Fibroblast of skin of abdomen (primary cell): ENCODE measurements at regions not wholly inside any gene's neighbourhood (a gene's known extent, or its start where the extent isn't known, plus 50 kb on each side); places are given as distances from the start of the nearest gene placed in this dataset.

Experiments used
- DNase-seq: peaks from one replicate; pipeline ENCODE4 v3.0.0-alpha.2; 2013

DNA sequence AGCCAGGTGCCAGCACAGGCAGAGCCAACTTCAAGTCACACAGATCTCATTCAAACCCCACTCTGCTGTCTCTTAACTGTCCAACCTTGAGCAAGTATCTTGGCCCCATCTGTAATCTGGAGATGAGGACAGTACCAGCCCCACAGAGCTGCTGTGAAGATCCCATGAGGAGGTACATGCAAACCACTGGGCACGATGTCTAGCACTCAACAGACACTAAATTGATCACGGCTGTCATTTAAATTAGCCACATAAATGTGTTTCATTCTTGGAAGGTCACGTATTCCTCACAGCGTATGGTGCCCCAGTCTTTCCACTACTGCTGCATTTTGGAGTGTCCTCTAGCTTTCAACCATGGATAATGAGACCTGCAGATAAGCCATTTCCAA is 167.6 kb upstream of the ID2 start:
- no peak for DNase-seq

DNA sequence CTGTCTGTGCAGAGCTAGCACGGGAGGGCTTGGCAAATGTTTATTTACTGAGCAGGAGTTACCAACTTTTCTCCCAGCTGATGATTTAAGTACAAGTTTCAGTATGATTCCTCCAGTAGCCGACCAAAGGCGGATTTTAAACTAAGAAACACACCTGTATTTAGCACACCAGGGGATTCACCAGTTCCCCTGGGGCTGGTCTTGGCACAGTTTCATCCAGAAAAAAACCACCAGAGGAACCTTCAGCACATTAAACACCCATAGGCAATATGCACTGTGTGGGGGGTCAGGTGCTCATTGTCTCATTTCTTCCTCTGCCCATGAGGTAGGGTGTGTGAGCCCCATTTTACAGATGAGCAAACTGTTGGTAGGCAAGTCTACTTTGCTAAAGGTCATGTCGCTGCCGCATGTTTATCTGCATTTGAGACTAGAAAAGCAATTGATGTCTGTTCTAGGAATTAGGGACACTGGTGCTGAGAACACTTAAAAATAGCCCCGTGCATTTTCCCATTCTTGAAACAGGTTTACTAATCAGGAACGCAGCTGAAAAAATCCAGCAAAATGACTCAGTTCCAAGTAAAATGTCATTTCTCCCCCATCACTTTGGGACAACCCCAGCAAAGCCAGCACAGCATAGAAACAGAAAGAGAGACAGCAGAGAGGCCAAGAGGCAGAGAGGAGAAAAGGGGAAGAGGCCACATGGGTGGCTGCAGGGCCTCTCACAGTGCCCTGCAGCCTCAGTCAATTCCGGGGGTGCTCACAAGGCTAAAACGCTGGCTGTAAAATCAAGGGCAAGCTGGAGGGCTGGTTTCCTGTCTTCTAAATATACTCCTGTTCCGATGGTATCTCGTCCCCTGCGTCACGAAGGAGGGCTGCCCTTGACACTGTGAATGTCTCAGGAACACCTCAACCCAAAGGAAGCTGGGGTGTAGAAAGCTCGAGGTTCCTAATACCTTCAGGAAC is 166.8 kb upstream of the ID2 start:
- no peak for DNase-seq

DNA sequence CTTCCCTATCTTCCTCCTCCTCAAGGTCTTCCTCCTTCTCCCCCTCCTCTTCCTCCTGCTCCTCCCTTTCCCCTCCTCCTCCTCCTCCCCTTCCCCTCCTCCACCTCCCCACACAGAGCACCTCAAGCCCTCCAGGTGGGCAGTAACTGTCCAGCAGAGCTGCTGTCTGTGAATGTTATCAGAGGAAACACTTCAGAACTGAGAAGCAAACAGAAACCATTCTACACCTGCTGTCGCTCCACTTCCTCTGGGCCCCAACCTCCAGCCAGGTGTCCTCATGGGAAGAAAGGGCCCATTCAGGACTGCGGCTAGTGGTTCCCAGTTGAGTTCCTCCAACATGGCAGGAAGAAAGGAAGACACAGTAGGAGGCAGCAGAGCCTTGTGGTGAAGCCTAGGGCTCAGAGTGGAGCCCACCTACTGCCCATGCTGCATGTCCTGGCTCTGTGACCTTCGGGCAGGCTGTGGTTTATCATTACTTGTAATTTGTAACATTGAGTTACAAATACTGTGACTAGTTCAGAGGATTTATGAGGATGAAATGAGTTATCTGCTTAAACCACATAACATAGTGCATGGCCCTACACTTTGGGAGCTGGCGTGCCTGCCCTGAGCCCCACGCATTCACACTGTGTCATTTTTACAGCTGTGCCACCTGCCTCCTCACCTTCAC is 165.9 kb upstream of the ID2 start:
- no peak for DNase-seq

DNA sequence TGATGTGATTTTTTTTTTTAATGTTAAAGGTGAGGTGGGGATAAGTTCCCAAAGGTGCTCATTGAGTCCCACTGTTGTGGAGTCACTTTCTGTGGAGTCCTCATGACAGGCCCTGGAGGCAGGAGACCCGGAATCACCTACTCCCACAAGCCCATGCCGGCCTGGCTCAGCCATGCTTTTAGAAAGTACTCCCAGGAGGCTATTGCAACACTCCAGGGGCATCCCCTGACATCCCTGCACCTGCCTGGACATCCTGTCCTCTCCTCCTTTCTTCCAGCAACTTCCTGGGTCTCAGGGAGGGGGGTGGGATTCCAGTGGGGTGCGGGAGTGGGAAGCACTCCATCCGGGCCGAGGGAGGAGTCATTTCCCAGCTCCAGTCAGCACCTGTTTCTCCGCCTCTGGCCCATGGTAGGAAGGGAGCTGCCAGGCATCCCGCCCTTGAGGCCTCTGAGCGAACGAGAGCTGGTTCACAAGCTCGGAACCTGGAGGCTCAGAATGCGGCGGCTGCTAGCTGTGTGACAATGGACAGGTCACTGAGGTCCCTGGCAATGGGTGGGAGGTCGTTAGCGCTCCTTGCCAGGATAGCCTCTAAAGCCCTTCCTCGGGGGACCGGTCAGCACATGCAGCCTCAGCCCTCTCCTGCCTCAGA is 163.9 kb upstream of the ID2 start:
- DNase-seq: no peak

DNA sequence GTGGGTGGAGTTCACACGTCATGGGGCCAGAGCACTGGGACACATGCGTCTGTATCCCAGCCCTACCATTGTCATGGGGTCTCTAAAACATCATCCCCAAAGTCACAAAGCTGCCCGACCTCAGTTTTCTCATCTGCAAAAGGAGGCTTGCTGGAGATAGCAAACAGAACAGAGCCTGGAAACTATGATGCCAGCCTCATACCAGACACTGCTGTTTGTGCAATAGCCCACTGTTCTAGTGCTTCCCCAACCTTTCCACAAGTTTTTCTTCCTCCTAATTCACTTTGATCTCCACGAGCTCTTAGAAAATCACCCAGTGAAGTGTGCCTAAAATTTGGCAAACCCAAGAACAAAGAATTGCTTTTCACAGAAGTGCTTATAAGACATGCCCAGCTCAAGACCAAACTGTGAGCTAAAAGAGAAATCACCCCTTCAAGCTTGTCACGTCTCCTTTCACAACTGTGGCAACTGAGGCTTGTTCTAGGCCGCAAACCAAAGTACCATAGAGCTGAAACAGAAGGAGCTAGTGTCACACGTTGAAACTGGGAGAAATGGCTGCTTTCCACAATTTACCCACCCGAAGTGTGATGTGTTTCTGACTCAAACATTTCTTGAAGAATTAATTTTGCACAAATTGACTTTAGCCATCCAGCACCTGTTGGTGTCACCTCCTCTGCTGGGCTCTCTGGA is 162.7 kb upstream of the ID2 start:
- no peak for DNase-seq

DNA sequence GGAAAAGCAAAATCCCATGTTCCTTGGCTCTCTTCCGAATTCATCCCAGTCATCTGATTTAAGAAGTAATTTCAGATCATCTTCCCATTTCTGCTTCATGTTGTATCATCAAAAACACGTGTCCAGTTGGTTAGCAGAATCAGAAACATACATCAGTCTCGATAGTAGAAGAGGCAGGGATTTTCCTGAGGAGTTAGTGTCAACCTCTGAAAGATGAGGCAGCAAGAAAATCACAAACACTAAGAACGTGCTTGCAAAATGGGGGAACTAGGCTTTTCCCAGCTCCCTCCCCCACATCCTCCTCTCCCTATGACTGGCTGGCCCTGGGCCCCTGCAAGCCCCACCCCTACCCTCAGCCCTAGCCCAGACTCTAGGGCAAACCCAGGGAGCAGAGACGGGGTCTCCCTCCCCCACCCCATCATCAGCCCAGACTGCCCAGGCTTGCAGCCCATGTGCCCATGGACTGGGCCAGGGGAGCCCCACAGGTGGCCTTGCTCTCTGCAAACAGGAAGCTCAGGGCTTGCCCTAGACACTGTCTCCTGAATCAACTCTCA is 161.0 kb upstream of the ID2 start:
- peak; percentile 22 for DNase-seq

DNA sequence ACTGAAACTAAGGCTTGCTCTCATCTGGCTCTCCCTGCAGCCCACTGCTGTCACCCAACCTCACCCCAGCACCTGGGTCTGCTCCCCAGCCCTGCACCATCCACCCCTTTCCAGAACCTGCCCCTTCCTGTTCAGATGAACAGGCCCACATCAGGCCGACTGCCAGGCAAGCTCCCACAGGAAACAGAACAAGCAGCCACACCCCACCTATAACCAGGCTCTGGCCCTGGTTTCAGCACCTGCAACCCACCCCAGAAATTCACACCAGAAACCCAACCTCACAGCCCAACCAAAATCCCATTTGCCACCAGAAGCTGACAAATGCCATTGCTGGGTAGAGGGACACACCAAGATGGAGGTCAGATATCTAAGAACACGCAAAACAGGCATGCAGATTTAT is 159.2 kb upstream of the ID2 start:
- no peak for DNase-seq

DNA sequence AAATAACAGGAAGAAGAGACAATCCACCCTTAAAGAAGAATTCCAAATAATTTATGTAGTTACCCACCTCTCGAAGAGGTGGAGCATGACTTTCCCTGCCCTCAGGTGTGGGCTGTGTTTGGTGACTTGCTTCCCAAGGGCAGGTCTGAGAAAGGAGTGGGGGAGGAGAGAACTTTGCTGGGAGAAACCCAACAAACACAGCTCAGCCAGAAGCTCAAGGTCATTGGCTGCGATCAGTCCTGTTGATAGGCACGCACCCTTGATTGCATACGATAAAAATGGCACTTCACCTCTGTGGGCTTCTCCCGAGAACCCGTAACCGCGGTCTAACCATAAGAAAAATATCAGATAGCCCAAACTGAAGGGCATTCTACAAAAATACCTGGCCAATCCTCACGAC is 157.5 kb upstream of the ID2 start:
- no peak for DNase-seq

DNA sequence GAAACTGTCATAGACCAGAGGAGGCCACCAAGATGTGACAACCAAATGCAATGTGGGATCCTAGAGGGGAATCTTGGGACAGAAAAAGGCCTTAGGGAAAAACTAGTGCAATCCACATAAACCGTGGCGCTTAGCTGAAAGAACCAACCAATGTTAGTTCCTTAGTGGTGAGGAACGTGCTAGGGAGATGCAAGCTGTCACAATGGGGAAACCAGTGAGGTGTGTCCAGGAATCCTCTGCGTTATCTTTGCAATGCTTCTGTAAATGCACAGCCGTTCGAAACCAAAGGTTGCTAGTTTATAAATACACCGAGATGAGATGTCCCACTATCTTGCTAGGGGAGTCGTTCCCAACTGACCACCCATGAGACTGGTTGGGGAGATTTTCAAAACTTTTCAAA is 157.0 kb upstream of the ID2 start:
- DNase-seq: no peak

DNA sequence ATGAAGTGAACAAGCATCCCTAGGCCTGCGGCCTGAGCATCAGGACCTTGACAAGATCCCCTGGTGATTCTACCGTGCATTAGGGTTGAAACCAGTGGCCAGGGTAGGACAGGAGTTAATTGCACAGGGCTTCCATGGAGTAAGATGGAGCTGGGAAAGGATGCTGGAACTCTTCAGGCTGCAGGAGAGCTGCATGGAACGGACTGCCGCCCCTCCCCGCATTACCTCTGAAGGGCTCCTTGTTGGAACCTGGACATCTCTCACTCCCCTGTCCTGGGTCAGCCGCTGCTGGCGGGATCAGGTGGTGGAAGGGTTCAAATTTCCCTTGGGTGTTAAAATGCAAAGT is 156.6 kb upstream of the ID2 start:
- no peak for DNase-seq

DNA sequence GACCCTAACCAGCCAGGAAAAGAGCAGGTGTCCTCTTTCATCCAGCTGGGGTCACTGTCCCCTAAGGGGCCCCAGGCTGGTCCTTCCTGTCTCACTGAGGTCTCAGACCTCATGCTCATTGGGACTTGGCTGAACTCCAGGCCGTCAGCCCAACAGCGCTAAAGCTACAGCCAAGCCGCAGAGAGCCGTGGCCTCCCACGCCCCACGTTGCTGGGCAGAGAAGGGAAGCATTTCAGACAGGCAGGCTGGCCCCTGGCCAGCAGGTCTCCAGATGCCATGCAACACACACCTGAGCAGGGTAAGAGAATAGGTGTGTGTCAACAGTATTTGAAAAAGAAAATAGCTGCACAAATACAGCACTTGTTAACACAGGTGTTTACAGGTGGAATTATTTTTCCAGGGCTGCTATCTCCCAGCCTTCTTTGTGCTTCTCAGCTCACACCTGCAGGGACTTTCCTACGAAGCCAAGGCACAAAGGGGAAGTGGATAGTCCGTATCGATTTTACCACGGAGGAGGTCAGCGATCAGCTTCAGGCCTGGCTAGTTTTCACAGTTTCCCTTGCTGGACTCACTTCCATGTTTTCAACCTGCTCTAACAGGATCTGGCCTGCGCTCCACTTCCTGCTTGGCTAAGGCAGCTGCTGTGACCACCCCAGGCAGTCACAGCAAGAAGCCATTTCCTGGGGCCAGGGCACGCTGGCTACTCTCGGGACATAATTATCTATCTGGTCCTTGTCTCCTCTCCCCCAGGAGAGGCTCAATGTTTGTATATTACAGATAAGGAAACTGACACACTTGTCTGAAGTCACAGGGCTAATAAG is 156.1 kb upstream of the ID2 start:
- no peak for DNase-seq

DNA sequence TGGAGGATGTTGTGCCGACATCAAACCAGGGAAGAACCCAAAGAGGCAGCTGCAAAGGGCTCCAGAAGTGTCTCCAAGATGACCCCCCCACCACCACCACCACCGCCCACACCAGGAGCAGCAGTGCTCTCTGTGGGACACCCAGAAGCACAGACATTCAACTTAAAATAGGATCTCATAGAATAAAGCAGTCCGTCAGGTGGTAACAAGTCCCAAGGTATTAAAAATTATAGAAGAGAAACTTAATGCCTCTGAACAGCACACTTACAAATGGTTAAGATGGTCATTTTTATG is 155.5 kb upstream of the ID2 start:
- DNase-seq: no peak

DNA sequence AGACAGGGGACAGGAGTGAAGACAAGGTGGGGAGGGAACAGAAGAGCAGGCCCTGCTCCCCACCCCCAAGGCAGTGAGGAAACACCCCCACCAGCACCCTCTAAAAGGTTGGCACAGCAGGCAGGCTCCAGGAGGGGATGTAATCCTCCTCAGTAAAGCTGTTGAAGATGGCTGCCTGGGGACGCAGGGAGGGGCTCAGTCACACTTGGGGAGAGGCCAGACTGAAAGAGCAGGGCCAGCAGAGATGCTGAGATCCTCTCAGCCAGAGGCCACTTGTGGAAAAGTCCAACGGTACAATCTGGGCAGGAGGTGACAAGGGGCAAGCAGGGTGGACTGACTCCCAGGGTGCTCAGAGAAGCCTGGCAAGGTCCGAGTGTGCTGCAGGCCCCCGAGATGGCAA is 154.8 kb upstream of the ID2 start:
- no peak for DNase-seq

DNA sequence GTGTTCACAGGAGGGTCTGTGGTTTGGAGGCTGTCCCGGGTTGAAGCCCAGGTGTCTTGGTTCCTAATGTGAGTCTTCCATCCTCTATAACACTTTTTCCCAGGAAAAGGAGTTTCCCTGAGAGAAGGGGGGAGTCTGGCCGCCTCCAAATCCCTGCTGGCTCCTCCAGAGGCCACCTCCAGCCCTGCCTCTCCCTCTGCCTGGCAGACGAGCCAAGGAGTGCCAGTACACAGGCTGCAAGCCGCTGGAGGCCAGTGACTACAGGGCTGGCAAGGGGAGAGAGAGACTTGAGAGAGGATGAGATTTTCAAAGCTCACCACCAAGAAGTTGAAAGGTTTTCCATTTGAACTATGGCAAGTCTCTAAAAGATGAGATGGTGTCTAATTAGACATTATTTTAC is 154.2 kb upstream of the ID2 start:
- DNase-seq: no peak

DNA sequence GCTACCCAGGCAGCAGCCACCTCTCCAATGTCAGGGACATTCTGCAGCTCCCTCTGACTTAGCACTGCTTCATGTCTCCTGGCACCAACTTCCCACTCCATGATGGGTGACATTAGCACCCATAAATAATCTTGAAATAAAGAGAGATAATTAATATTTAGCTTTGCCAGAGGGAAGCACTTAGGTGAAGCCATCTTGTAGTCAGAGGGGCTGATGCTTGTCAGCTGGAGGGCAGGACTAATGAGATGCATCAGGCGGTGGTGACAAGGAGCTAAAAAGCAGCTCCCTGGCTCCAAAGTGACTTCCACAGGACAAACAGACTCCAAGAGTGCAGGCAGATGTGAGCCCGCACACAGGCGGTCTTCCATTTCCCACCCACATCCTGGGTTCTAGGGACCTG is 153.0 kb upstream of the ID2 start:
- DNase-seq: no peak

DNA sequence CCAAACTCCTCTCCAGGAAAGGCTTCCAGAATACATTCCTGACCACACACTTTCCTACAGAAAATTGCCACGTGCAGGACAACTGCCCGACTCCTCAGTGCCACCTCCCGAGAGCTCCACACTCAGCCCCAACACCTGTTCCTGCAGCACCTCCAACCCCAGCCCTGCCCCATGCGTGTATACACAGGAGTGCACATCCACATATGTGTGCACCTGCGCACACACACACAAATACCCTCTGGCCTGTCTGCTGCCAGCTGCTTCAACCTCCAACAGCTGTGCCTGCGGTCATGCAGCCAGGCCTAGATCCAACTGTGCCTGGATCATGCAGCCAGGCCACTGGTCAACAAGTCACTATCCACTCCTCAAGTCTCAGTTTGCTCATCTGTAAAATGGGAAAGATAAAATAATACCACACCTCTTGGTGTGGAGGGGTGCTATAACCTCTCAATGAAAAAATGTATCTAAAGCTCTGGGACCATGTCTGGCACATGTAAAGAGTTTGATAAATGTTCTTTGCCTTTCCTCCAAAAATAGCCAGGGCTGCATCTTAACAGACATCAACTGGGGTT is 152.1 kb upstream of the ID2 start:
- no peak for DNase-seq

DNA sequence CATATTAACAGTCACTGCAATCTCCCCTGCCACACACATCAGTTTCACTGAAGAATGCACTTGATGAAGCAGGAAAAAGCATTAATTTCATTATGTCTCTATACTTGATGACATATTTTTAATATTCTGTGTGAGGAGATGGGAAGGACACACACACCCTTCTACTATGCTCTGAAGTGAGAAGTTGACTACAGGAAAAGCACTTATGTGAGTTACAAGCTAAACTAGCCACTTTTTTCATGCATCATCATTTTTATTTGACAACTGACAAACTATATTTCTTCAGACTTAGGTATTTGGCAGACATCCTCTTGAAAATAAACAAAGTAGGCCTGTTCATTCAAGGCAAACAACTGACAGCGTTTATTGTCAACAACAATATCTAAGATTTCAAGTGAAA is 150.4 kb upstream of the ID2 start:
- no peak for DNase-seq

DNA sequence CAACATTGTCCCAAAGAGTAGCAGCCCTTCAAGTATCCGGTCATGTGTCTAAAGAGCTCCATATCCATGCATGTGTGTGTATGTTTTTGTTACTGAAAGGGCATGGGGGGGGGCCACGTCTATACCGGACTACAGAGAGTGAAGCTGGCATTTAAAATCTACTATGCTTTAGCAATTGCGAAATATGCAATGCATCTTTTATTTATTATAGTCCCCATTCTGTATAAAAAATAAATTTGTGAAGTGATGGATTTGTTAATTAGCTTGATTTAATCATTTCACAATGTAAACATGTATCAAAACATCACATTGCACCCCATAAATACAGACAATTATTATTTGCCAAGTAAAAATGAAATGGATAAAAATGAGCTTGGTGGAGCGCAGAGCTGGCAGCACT is 149.4 kb upstream of the ID2 start:
- no peak for DNase-seq

DNA sequence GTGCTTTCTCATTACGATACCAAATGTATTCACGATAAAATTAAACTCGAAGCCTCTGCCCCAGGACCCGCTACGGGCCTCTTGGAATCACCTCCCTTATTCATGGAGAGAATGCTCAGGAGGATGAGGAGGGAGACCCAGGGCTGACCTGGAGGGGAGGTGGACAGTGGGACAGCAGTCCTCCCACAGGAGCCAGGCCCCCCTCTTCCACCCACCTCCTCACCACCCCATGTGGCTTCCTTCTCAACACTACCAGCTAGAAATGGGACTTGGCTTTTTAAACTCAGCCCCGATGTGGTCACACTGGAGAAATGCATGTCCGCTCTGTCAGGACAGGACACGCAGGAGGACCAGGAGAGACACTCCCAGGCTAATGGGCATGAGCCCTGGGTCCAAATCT is 147.9 kb upstream of the ID2 start:
- no peak for DNase-seq

DNA sequence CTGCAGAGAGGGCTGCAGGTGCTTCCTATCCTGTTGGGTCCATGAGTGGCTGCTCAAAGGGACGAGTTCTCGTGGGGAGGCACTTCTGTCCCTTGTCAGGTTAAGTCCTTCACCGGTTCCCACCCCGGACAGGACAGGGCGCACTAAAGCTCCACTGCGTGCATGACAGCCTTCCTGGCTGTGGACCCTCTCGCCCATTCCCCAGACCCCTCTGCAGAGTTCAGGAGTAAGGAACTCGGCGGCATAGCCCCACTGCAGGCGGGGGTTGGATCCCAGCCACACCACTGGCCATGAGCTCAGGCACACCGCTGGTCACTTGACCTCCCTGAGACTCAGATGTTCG is 147.5 kb upstream of the ID2 start:
- DNase-seq: no peak

DNA sequence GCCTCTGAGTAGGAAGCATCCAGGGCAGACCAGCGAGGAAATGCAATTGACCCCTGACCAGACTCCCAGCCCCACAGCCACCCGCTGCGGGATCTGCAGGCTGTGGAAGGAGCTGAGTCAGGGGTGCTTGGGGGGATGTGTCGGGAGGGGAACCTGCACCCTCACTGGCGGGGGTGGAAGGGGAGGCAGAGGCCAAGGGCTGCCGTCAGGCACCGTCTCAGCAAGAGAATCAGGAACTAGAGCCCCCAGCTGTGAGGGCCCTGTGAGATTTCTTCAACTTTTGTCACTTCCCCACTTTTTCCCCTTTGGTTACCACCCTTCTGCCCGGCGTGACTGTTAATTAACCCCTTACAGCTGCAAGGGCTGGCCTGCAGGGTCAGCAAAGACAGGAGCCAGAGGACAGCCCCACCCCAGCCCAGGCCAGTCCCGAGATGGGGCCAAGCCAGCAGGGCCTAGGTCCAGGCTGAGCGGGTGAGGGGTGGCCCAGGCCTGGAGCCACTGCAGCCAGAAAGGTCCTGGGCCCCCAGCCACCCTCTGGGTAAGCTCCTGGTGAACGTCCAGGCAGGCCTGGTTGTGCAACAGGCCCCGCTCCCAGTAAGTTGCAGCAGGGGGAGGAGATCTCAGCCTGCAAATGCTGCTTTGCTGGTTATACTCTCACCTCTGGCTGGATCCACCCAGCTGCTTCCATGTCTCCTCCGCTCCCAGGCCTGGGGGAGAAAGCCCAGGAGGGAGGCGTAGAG is 147.0 kb upstream of the ID2 start:
- peak; percentile 48 for DNase-seq
